ENCODE measurements at regions not wholly inside any gene's neighbourhood (a gene's known extent, or its start where the extent isn't known, plus 50 kb on each side); places are given as distances from the start of the nearest gene placed in this dataset.

GRCh38 chr14:53333809-53334208, 180.7 kb upstream of the DDHD1 start:
- TF ChIP-seq CTCF (conservative IDR thresholded peaks at IDR 0.05), result no peak
- H2BK120ac ChIP-seq (ENCODE audit: low read depth, low read length, poor library complexity, severe bottlenecking), result no peak overlapping the region
- no peak overlapping the region for H3T11ph ChIP-seq (ENCODE audit: low read length)
- no peaks in the 10 kb centered on the region; a peak in 1 of 7 replicates for H3K36me3 Mint-ChIP-seq (ENCODE audit: insufficient read depth in 1 of 3, low read depth in 3 of 3)
- no peak overlapping the region for H4K91ac ChIP-seq (ENCODE audit: insufficient read length, low read depth, low read length)
- no peak for DNase-seq
- H3K23ac ChIP-seq (ENCODE audit: insufficient read length, low read depth, low read length), result no peak overlapping the region
- 0 out of 2 replicates have a peak, but pooled peaks cover 2% of the 10 kb centered on the region for H3K4me1 ChIP-seq (ENCODE audit: insufficient read depth, low read length)
- WGBS (ENCODE audit: extremely low coverage, insufficient read length, low lambda C conversion rate), result no CpG with 5 or more reads among the region's 2 CpGs
- no peak overlapping the region for H3K27ac ChIP-seq (ENCODE audit: insufficient read length, low read depth, low read length)
- no peaks in the 10 kb centered on the region for H3K79me1 ChIP-seq (ENCODE audit: insufficient read depth, low read depth, low read length, poor library complexity, severe bottlenecking)
- H3K14ac ChIP-seq (ENCODE audit: insufficient read depth, low read length), result no peak overlapping the region
- no peak overlapping the region for H3K9ac ChIP-seq (ENCODE audit: extremely low read depth, insufficient read length, low read length)
- H3K9me3 Mint-ChIP-seq, result no peaks in the 10 kb centered on the region; a peak in 1 of 5 replicates
- no peak overlapping the region for H2AFZ ChIP-seq (ENCODE audit: low read length)
- H2BK15ac ChIP-seq (ENCODE audit: low read depth, low read length), result no peak overlapping the region
- H3K4ac ChIP-seq (ENCODE audit: low read depth, low read length), result no peak overlapping the region
- no peak overlapping the region for H3K4me3 Mint-ChIP-seq
- no peak overlapping the region for H3K18ac ChIP-seq (ENCODE audit: insufficient read length, low read depth, low read length)
- H2BK12ac ChIP-seq (ENCODE audit: insufficient read length, low read depth, low read length), result no peak overlapping the region
- H3K23me2 ChIP-seq (ENCODE audit: insufficient read length, low read depth, low read length, poor library complexity, severe bottlenecking), result no peaks in the 10 kb centered on the region
- H2BK20ac ChIP-seq (ENCODE audit: low read depth, low read length, poor library complexity, severe bottlenecking), result no peak overlapping the region
- H2BK5ac ChIP-seq (ENCODE audit: insufficient read length, low read length), result no peak overlapping the region
- H2AK5ac ChIP-seq (ENCODE audit: insufficient read length, low read length), result no peak overlapping the region
- H4K20me1 ChIP-seq (ENCODE audit: control insufficient read depth, insufficient read depth, insufficient read length), result no peaks in the 10 kb centered on the region
- H3K4me2 ChIP-seq (ENCODE audit: insufficient read depth, insufficient read length, low read length), result no peak overlapping the region
- H4K5ac ChIP-seq (ENCODE audit: insufficient read length, low read depth, low read length), result no peak overlapping the region
- H3K79me2 ChIP-seq (ENCODE audit: insufficient read depth, low read length), result no peaks in the 10 kb centered on the region
- no peaks in the 10 kb centered on the region for H3K9me3 ChIP-seq (ENCODE audit: control insufficient read depth, low read depth, low read length)
- no peaks in the 10 kb centered on the region; the same call in 1 of the 2 replicates for H3K27me3 Mint-ChIP-seq (ENCODE audit: low read depth)
- H3K27ac Mint-ChIP-seq, result no peak overlapping the region; a peak in 1 of 7 replicates
- H3K4me1 Mint-ChIP-seq, result peaks cover 10 to 18% of the 10 kb centered on the region in 2 experiments
- H3K56ac ChIP-seq (ENCODE audit: insufficient read length, low read depth, low read length), result no peak overlapping the region
- no peak overlapping the region for H4K8ac ChIP-seq (replicated peaks; ENCODE audit: insufficient read length, low read depth, low read length)
- H3K27me3 ChIP-seq (ENCODE audit: insufficient read depth, low read length), result no peaks in the 10 kb centered on the region
